GM18909 (cell line): ENCODE measurements at regions not wholly inside any gene's neighbourhood (a gene's known extent, or its start where the extent isn't known, plus 50 kb on each side); places are given as distances from the start of the nearest gene placed in this dataset.
"Not testable (repeated sequence)": the region's sequence is repeated elsewhere in the genome, so short reads cannot be mapped to it uniquely, and the experiment has no call there.

Source experiments
- ATAC-seq: cut with Tn5 transposase; IDR thresholded peaks from one replicate; pipeline ENCODE4 v1.9.1; 2021; ENCODE audit warnings: mild to moderate bottlenecking; ENCODE audit not compliant: unreplicated experiment, poor library complexity

GRCh38 chr6:130494729-130495128, 128.9 kb downstream of the TMEM200A start:
- ATAC-seq, result no peak

- no peak for ATAC-seq
Measured at GRCh38 chr6:130500693-130501092, 134.9 kb downstream of the TMEM200A start.

DNA sequence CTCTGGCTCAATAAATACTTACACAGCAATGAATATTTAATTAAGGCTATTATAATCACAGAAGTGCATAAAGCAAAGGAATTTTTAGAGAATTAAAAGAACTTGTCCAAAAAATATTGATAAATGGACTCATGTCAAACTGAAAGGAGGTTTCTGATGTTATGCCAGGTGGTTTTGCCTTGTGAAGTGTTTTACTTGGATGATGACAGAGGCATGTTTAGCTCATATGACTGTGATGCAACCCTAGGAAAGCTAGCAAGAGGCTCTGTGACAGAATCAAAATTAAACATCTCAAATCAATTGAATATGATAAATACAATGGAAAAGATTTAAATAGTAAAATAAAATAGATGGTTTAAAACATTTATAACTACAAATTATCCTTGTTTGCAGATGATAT, 137.3 kb downstream of the TMEM200A start:
- no peak for ATAC-seq

DNA sequence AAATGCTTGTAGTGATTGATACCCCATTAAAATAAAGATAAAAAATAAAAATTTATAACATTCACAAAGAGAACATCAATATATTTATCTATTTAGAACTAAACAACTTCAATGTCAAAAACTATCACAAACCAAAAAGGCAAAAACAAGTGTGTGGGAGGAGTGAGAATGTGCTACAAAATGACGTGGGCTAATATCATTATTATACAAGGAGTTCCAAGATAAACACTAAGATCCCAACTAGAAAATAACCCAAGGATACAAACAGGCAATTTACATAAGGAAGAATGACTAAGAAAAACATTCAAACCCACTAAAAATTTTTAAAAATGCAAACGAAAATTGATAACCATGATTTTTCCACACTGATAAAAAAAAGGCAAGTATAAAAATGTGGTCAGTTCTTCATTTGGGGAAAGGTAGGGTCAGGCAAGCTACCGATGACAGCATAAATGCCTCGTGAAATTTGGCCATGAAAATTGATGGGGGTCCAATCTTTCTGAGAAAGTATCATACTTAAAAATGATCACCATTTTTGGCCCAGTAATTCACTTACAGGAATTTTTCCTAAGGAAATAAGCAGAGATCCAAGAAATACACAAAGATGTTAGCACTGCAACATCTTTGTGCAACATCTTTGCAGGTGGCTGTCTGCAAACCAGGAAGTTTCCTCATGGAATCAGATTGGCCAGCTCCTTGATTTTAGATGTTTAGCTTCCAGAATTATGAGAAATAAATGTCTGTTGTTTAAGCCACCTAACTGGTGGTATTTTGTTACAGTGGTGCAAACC, 140.2 kb downstream of the TMEM200A start:
- no peak for ATAC-seq

GRCh38 chr6:130507005-130507665, 141.3 kb downstream of the TMEM200A start:
- not testable (repeated sequence) for ATAC-seq

DNA sequence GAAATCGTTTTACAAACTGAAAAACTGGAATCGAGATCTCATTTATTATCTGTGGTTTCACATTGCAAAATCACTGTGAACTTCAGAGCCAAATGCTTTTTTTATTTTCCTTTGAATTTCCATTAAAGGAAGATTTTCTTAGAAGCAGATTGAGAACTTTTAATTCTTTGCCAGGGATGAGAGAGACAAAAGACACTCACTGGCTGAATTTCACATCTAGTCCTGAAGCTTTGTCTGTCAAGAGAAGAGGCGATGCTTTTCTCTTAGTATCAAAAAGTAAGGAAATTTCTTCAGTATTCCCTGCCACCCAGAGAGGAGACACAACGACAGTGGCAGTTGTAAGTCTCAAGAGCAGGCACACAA, 141.8 kb downstream of the TMEM200A start:
- no peak for ATAC-seq

DNA sequence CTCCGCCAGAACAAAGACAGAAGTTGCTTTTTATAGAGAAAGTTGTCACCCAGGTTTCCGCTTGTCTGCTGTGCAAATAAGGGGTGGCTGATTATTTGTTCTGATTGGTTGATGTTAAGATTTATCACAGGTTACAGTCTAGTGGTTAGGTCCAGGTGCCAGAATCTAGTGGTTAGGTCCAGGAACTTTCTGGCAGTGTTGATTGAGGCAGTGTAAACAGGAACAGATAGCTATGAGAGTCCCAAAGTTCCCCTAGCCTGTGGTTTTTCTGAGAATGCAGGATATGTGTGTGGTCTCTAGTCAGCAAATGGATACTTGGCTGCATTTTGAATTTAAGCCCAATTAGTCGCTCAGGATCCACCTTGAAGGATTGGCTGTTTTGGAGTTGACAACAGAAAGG, 148.0 kb downstream of the TMEM200A start:
- peak; percentile 61 for ATAC-seq

DNA sequence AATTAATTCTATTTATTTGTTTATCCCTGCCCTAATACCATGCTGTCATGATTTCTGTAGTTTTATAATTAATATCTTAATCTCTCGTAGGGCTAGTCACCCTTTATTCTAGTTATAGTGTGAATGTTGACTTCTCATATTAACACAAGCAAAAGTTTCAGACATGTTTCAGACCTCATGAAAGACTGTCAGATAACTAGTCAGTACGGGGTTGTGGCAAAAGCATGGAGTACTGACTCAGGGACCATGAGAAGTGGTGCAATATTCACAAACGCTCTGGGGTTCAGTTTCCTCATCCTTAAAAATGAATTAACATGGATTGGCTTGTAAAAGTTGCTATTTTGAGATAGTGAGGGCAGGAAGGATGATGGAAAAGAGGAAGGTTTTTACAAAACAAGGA, 148.9 kb downstream of the TMEM200A start:
- ATAC-seq, result no peak

DNA sequence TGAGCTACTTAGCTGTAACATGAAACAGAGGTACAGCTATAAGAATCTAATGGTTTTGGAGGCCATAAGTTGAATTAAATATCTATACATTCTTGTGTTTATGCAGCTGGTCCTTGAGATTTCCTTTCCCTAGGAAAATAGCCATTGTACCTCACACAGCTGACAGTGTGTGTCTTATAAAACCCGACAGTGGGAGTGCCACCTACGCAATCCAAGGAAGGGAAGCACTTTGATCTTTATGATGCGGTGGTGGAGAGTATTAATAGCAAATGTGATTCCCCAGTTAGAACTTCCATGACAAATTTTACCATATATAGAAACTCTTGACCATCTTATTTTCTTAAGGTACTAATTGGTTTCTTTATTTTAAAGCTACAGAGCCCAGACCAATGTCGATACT, 149.5 kb downstream of the TMEM200A start:
- ATAC-seq, result no peak

DNA sequence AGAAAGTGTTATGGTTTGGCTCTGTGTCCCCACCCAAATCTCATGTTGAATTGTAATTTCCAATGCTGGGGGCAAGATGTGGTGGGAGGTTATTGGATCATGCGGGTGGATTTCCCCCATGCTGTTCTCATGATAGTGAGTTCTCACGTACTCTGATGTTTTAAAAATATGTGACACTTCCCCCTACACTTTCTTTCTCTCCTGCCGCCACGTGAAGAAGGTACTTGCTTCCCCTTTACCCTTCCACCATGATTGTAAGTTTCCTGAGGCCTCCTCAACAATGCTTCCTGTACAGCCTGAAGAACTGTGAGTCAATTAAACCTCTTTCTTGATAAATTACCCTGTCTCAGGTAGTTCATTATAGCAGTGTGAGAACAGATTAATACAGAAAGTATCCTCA, 150.8 kb downstream of the TMEM200A start:
- ATAC-seq, result no peak

DNA sequence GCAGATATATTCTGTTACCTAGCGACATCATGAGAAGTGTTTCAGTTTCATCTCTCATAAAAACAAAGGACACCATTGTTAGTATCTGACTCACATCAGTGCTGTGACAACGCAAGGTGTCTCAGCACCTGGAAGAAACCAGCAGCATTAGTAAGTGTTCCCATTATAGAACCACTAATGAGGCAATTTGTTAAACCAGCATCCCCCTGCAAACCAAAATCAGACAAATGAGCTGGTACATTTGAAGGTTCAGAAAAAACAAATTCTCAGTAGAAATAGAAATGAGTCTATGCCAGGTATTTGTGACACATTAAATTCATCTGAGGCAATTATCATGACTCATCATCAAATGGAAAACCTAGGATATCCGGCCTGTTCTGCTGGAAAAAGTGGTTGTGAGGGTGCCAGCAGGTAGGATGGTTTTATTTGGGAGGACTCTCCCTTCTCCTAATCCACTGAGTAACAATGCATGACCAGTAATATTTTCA, 151.7 kb downstream of the TMEM200A start:
- peak; percentile 82 for ATAC-seq

- ATAC-seq, result no peak
Measured at GRCh38 chr6:130518588-130518987, 152.8 kb downstream of the TMEM200A start.

DNA sequence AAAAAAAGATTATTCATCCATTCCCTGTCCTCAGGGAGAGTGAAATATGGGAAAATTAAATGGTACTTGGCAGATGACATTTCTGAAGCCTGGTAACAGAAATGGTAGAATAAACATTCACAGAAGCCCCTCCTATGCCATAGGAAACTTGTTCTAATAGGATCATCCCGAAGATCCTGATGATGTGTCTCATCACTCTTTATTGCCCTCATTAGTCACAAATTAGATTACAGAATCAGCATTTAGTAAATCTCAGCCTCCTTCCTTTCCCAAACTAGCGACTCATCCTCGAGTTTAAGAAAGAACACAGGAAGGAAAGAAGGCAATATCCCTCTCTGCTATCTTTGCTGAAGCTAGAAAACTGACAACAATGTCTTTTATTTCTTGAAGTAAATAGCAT, 154.4 kb downstream of the TMEM200A start:
- no peak for ATAC-seq

DNA sequence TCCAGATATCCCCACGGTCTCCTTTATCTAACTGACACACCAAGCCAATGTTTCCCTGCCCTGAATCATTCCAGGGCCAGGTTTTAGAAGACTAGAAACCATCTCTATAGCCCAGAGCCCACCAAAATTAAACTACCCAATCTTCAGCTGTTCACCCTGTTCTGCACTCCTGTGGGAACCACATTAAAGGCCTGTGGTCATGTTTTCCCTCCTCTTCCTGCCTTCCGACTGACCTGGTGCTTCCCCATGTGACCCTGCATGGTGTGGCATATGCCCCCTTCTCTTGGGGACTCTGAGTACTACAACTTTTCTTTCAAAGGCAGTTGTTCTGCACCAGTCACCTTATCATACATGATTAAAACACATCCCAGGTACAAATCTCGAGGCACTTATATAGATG, 155.0 kb downstream of the TMEM200A start:
- ATAC-seq, result no peak

DNA sequence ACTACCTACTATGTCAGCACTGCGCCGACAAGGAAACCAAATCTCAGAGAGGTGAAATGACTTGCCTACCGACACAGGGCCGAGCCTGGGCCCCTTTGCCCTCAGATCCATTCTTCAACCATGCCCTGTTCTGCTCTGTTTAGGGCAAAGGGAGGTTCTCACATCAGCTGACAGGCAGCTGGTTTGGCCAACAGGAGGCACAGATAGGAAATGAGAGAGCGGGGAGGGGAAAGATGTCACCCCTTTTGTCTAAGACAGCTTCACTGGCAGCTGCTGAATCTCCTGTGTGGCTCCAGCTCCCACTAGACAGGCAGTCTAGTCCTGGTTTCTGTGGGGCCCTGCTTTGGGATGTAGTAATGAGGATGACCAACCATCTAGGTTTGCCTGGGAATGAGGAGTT, 158.7 kb downstream of the TMEM200A start:
- no peak for ATAC-seq

DNA sequence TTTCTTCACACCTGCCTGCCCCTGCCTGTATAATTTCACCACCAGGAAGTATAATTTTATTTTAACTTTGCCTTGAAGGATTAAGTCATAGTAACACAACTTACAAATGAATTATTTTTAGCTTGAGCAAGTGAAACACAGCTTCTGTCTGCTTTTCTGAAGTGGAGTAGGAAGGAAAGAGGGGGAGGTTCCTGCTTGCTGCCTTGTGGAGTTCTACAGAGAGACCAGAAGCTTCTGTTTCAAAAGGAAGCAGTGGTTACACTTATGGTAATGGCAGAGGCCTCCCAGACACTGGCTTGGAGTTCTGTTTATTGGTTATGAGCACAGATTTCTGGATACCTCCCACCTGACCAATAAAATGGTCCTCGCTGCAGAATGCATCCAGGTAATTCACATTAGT, 159.6 kb downstream of the TMEM200A start:
- ATAC-seq, result peak; percentile 78

DNA sequence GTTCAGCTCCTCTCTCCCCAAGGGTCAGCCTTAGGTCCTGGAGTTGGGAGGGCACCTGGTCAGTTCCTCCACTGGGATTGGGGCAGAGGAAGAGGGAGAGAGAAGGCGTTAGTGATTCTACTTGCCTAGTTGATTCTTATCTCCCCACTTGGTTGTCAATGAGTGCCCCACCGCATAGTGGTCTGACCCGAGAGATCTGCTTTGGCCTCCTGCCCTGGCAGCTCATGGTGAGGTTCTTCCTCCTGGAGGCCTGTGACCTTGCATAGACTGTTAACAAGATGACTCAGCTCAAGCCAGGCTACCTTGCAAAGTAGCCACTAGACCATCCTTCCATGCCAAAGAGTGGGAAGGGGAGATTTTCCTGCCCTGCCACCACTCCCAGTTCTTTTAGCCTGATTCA, 160.6 kb downstream of the TMEM200A start:
- ATAC-seq, result no peak

DNA sequence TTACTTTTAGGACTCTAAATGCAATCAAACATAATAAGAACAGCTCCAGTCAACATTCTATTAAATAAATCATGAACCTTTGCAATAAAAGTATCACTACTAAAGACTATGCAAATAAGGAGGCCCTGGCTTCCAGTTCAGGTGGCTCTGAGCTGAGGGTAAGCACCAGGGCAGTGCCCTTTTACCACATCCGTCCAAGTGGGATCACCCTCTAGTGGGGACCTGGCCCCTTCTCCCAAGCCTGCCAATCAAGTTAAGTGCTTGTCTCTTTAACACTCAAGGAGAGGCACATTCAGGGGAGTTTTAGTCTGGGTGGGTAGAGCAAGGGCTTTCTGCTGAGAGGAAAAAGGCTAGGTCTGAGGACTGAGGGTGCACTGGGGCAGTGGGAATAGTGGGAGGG, 161.4 kb downstream of the TMEM200A start:
- no peak for ATAC-seq

- ATAC-seq, result no peak
Measured at GRCh38 chr6:130529569-130530149, 163.8 kb downstream of the TMEM200A start.

GRCh38 chr6:130534627-130535026, 168.8 kb downstream of the TMEM200A start:
- no peak for ATAC-seq

- no peak for ATAC-seq
Measured at GRCh38 chr6:130535242-130535641, 169.4 kb downstream of the TMEM200A start.

DNA sequence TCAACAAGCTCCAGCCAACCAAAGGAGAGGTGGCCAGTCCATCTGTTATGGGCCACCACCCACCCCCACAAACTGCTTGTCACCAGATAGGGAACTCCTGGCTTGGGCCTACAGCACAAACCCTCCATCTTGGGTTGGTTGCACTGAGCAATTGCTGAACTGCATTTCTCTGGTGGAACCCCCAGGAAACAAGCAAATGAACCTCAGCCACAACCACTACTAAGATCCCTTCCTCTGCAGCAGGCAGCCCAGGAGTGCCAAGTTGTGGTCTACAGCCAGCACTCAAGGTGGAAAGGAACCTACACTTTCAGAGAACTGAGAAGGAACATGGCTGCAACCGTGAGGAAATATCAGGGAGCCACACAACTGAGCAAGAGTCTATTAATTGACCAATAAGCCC, 171.6 kb downstream of the TMEM200A start:
- ATAC-seq, result no peak
